Upper lobe of left lung (tissue), 6 donors: ENCODE measurements at regions not wholly inside any gene's neighbourhood (a gene's known extent, or its start where the extent isn't known, plus 50 kb on each side); places are given as distances from the start of the nearest gene placed in this dataset.

Experiments
- ATAC-seq, 2 donors: fragments of 200-7000 bp; cut with Tn5 transposase; one replicate each; pipeline ENCODE4 v1.9.1; 2022; ENCODE audit warnings: mild to moderate bottlenecking in 2 of 2, moderate library complexity in 2 of 2; ENCODE audit not compliant: low FRiP score in 2 of 2
- DNase-seq, 2 donors: peaks; one replicate each; pipeline ENCODE4 v3.0.0-alpha.2; 2019 to 2020
- H3K27ac ChIP-seq, 4 donors: fragments of 200-600 bp; sonication (generic); one replicate each; pipeline ENCODE4 v1.5.1; 2016 to 2019
- H3K27me3 ChIP-seq, 4 donors: fragments of 200-600 bp; sonication (generic); one replicate each; pipeline ENCODE4 v1.5.1; 2017 to 2019
- H3K36me3 ChIP-seq, 4 donors: fragments of 200-600 bp; sonication (generic); one replicate each; pipeline ENCODE4 v1.5.1; 2016 to 2019
- H3K4me1 ChIP-seq, 4 donors: fragments of 200-600 bp; sonication (generic); one replicate each; pipeline ENCODE4 v1.5.1; 2018 to 2019
- H3K4me3 ChIP-seq, 4 donors: fragments of 200-600 bp; sonication (generic); one replicate each; pipeline ENCODE4 v1.5.1; 2017 to 2019; ENCODE audit warnings: mild to moderate bottlenecking in 2 of 4, moderate library complexity in 1 of 4
- H3K9me3 ChIP-seq, 4 donors: fragments of 200-600 bp; sonication (generic); one replicate each; pipeline ENCODE4 v1.5.1; 2018 to 2019
- EP300 ChIP-seq, 4 donors: sonication (generic); formaldehyde crosslinking; IDR thresholded peaks; one replicate each; pipeline ENCODE4 v1.5.1; 2017; ENCODE audit warnings: antibody characterized with exemption in 4 of 4, control low read depth in 2 of 4
- POLR2A ChIP-seq, 4 donors: fragments of 450-650 bp; IDR thresholded peaks; one replicate each; pipeline ENCODE4 v1.5.1; 2016 to 2017; ENCODE audit warnings: antibody characterized with exemption in 4 of 4, mild to moderate bottlenecking in 2 of 4
- POLR2AphosphoS5 ChIP-seq, 2 donors: sonication (generic); formaldehyde crosslinking; IDR thresholded peaks; one replicate each; pipeline ENCODE4 v1.5.1; 2017; ENCODE audit warnings: antibody characterized with exemption in 2 of 2
- WGBS, 2 donors: methylation state at CpG; one replicate each; pipeline ENCODE4 v1.1.5; 2017 to 2018; 5-methylcytosine and 5-hydroxymethylcytosine counted together
- TF ChIP-seq, protein P1 (sequence below), 6 experiments: fragments of 450-650 bp in 4 of 6; fragments of 200-600 bp in 2 of 6; sonication (generic) in 2 of 6; IDR thresholded peaks; one replicate each; pipeline ENCODE4 v1.5.1; 2016 to 2019; ENCODE audit warnings: antibody characterized with exemption in 6 of 6
- donor health status: DM: no; HTN: no; CAD: no; lungs with moderate emphysema.
- donor health status: DM: no; HTN: yes; CAD: no; lungs with severe emphysema.

DNA sequence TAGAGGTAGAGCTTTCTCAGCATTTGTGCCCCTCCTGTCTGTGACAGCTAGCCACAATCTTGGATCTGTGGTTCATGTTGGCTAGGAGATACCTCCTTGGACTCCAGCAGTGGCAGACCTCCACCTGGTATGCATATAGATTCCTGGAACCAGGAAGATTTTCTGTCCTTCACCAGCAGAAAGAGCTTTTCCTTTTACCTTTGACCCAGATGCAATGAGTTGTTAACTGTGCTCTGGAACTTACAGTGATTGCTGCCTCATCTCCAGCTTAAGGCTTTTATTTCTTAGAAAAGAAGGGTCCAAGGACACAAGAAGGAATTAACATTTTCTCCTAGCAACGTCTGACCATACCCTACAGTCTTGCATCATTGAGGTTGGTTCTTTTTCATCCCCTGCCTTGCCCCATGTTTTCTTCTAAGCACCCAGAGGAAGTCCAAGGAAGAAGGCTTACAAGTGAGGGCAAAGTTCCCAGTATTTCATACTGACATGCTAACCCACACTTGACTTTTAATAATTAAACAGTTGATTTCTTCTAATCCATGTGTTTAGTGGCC is 217.1 kb upstream of the ARHGAP24 start:
- ATAC-seq, result no peak
- TF ChIP-seq, protein P1, sequence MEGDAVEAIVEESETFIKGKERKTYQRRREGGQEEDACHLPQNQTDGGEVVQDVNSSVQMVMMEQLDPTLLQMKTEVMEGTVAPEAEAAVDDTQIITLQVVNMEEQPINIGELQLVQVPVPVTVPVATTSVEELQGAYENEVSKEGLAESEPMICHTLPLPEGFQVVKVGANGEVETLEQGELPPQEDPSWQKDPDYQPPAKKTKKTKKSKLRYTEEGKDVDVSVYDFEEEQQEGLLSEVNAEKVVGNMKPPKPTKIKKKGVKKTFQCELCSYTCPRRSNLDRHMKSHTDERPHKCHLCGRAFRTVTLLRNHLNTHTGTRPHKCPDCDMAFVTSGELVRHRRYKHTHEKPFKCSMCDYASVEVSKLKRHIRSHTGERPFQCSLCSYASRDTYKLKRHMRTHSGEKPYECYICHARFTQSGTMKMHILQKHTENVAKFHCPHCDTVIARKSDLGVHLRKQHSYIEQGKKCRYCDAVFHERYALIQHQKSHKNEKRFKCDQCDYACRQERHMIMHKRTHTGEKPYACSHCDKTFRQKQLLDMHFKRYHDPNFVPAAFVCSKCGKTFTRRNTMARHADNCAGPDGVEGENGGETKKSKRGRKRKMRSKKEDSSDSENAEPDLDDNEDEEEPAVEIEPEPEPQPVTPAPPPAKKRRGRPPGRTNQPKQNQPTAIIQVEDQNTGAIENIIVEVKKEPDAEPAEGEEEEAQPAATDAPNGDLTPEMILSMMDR (IDR thresholded peaks at IDR 0.05), result no peak
- no peak overlapping the region for H3K27ac ChIP-seq
- no peaks in the 10 kb centered on the region for H3K36me3 ChIP-seq
- 30 to 40% methylated on average over 1 of the region's 1 CpG for WGBS, 2 donors
- no peaks in the 10 kb centered on the region for H3K4me1 ChIP-seq
- no peaks in the 10 kb centered on the region for H3K27me3 ChIP-seq
- no peak overlapping the region for H3K4me3 ChIP-seq
- no peak for DNase-seq
- H3K9me3 ChIP-seq, result peaks cover 0 to 13% (median 5%) of the 10 kb centered on the region in 4 donors

DNA sequence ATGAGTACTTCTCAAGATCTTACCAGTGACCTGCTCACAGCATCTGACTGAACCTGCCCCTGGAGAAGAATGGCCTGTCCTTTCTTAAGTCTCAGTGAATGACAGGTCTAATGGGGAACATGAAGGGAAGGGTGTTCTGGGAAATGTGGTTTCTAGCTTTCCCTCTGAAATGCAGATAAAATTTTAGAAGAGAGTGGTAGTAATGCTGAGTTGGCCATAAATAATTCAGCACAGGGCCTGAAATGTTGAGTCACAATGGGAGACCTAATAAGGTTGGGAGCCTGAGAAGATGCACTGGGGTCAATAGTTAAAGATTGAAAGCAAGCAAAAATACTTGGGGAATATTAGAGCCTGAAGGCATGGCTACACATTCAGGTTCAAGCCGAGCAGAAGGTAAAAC is 214.9 kb upstream of the ARHGAP24 start:
- Histone ChIP-seq H3K27ac (no peak overlapping the region), H3K9me3 (no peaks in the 10 kb centered on the region), H3K36me3 (no peaks in the 10 kb centered on the region), H3K4me3 (no peak overlapping the region), H3K4me1 (no peaks in the 10 kb centered on the region), H3K27me3 (no peaks in the 10 kb centered on the region)
- TF ChIP-seq POLR2AphosphoS5 (IDR thresholded peaks at IDR 0.05), result no peak
- no peak for TF ChIP-seq EP300 (IDR thresholded peaks at IDR 0.05)
- no peak for TF ChIP-seq POLR2A (IDR thresholded peaks at IDR 0.05)
- TF ChIP-seq, protein P1 (IDR thresholded peaks at IDR 0.05), result no peak
- WGBS, 2 donors, result 55 to 67% methylated on average over 1 of the region's 1 CpG
- DNase-seq (no peak), ATAC-seq (no peak)

DNA sequence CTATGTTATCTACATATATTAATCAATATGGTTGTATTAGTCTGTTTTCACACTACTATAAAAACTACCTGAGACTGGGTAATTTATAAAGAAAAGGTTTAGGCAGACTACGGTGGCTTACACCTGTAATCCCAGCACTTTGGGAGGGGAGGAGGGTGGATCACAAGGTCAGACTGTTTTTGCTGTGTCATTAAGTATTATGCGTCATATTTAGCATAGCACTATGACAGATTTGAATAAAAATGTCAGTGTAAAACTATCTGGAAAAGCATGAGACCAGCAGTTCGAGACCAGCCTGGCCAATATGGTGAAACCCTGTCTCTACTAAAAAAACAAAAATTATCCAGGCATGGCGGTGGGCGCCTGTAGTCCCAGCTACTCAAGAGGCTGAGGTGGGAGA is 209.7 kb upstream of the ARHGAP24 start:
- 89 to 90% methylated on average over 5 of the region's 5 CpGs for WGBS, 2 donors
- Histone ChIP-seq H3K36me3 (no peaks in the 10 kb centered on the region), H3K4me3 (no peak overlapping the region)

DNA sequence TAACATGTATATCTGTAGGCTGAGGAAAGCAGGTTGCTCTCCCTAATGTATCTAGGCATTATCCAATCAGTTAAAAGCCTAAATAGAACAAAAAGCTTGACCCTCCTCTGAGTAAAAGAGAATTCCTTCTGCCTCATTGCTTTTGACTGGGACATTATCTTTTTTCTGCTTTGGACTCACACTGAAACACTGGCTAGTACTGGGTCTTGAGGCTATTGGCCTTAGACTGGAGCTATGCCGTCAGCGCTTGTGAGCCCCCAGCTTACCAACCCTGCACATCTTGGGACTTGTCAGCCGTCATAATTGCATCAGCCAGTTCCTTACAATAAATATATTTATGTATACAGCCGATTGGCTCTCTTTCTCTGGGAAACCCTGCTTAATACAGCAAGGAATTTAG is 206.8 kb upstream of the ARHGAP24 start:
- no peak for ATAC-seq
- TF ChIP-seq POLR2A (IDR thresholded peaks at IDR 0.05) (no peak), POLR2AphosphoS5 (IDR thresholded peaks at IDR 0.05) (no peak)
- TF ChIP-seq, protein P1 (IDR thresholded peaks at IDR 0.05), result no peak

More for the DNA sequence above, 209.7 kb upstream of the ARHGAP24 start:
- no peaks in the 10 kb centered on the region for H3K4me1 ChIP-seq
- no peak for DNase-seq
- H3K27ac ChIP-seq, result no peak overlapping the region
- no peak for ATAC-seq
- no peaks in the 10 kb centered on the region for H3K9me3 ChIP-seq
- TF ChIP-seq POLR2A (IDR thresholded peaks at IDR 0.05) (no peak), EP300 (IDR thresholded peaks at IDR 0.05) (no peak), POLR2AphosphoS5 (IDR thresholded peaks at IDR 0.05) (no peak)
- TF ChIP-seq, protein P1 (IDR thresholded peaks at IDR 0.05), result no peak
- H3K27me3 ChIP-seq, result no peaks in the 10 kb centered on the region

DNA sequence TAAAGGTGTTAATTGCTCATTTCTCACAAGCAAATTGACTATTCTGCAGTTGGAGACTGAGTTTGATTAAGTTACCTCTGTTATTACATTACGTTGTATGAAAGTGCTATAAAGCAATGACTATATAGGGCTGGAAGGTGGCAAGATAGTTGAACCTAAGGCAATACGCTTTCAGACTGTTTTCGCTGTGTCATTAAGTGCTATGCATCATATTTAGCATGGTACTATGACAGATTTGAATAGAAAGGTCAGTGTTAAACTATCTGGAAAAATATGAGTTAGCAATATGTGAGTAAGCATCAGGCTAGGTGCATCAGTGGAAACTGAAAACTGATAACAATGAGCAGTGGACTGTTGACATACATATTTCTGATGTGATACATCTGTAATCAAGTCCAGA is 206.0 kb upstream of the ARHGAP24 start:
- Histone ChIP-seq H3K4me1 (no peaks in the 10 kb centered on the region), H3K27me3 (no peaks in the 10 kb centered on the region), H3K27ac (no peak overlapping the region), H3K36me3 (no peaks in the 10 kb centered on the region), H3K9me3 (peaks cover 0 to 8% (median 0%) of the 10 kb centered on the region in 4 donors), H3K4me3 (no peak overlapping the region)
- WGBS, 2 donors, result 93 to 97% methylated on average over 3 of the region's 3 CpGs
- no peak for ATAC-seq
- TF ChIP-seq, protein P1 (IDR thresholded peaks at IDR 0.05), result no peak
- TF ChIP-seq POLR2A (IDR thresholded peaks at IDR 0.05) (no peak), EP300 (IDR thresholded peaks at IDR 0.05) (no peak), POLR2AphosphoS5 (IDR thresholded peaks at IDR 0.05) (no peak)
- DNase-seq, result no peak

More for the DNA sequence above, 206.8 kb upstream of the ARHGAP24 start:
- Histone ChIP-seq H3K27ac (no peak overlapping the region), H3K4me1 (no peaks in the 10 kb centered on the region), H3K4me3 (no peak overlapping the region), H3K9me3 (no peaks in the 10 kb centered on the region), H3K27me3 (no peaks in the 10 kb centered on the region), H3K36me3 (no peaks in the 10 kb centered on the region)
- DNase-seq, result no peak
- WGBS, 2 donors, result 87 to 90% methylated on average over 4 of the region's 4 CpGs
